Erythroblast (primary cell): ENCODE measurements at regions not wholly inside any gene's neighbourhood (a gene's known extent, or its start where the extent isn't known, plus 50 kb on each side); places are given as distances from the start of the nearest gene placed in this dataset.

Source experiments
- GATA1 ChIP-seq: IDR thresholded peaks from 2 replicates; pipeline ENCODE4 v1.6.1; 2011; ENCODE audit warnings: low read depth, mild to moderate bottlenecking, control low read depth, low read length, moderate library complexity
- POLR2A ChIP-seq: IDR thresholded peaks from 2 replicates; pipeline ENCODE4 v1.6.1; 2011; ENCODE audit warnings: mild to moderate bottlenecking, low read length

- TF ChIP-seq POLR2A = no peak
- TF ChIP-seq GATA1 = no peak
Measured at GRCh38 chr14:32020882-32021281, 56.2 kb upstream of the ARHGAP5 start.
